Right atrium auricular region (tissue), 2 donors: ENCODE measurements at regions not wholly inside any gene's neighbourhood (a gene's known extent, or its start where the extent isn't known, plus 50 kb on each side); places are given as distances from the start of the nearest gene placed in this dataset.
"Not testable (repeated sequence)": the region's sequence is repeated elsewhere in the genome, so short reads cannot be mapped to it uniquely, and the experiment has no call there.

Source experiments
- DNase-seq: peaks from one replicate; pipeline ENCODE4 v3.0.0-alpha.2; 2019; ENCODE audit warnings: low spot score
- H3K27ac ChIP-seq, 2 donors: fragments of 200-600 bp; sonication (generic); 1 replicate in 1 of 2; 2 replicates in 1 of 2; pipeline ENCODE4 v1.5.1; 2016 to 2019
- H3K27me3 ChIP-seq, 2 donors: fragments of 200-600 bp; sonication (generic); one replicate each; pipeline versions ENCODE4 v1.5.1 to v1.6.0; 2017 to 2019
- H3K36me3 ChIP-seq: fragments of 200-600 bp; sonication (generic); one replicate; pipeline ENCODE4 v1.5.1; 2016
- H3K4me1 ChIP-seq, 2 donors: fragments of 200-600 bp; sonication (generic); one replicate each; pipeline versions ENCODE4 v1.5.1 to v1.6.0; 2017 to 2019
- H3K4me3 ChIP-seq, 2 donors: fragments of 200-600 bp; sonication (generic); 1 replicate in 1 of 2; 2 replicates in 1 of 2; pipeline ENCODE4 v1.5.1; 2017 to 2019; ENCODE audit warnings: mild to moderate bottlenecking in 1 of 2, moderate library complexity in 1 of 2
- H3K9me3 ChIP-seq, 2 donors: fragments of 200-600 bp; sonication (generic); one replicate each; pipeline ENCODE4 v1.5.1; 2019
- TF ChIP-seq, protein P1 (sequence below), 2 donors: fragments of 200-600 bp; sonication (generic); IDR thresholded peaks; one replicate each; pipeline ENCODE4 v1.5.1; 2019; ENCODE audit warnings: antibody characterized with exemption in 2 of 2

DNA sequence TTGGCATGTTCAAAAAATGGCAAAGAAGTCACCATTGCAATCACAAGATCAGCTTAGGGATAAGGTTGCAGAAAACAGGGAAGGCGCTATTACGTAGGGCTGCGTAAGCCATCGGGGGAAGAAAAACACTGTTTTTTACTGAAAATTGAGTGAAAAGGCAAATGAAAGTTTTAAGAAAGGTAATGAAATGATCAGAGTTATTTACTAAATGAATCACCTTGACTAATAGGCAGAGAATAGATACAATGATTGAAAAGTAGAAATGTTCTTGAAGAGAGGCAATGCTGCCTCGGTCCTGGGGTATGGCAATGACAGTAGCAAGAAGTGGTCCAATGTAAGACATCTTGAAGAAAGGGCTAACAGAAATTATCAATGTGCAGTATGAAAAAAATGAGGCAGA, 1227.8 kb upstream of the ZEB2 start:
- H3K9me3 ChIP-seq, result no peaks in the 10 kb centered on the region
- H3K27me3 ChIP-seq, result no peaks in the 10 kb centered on the region
- H3K27ac ChIP-seq, result no peak overlapping the region
- no peaks in the 10 kb centered on the region for H3K36me3 ChIP-seq
- TF ChIP-seq, protein P1, sequence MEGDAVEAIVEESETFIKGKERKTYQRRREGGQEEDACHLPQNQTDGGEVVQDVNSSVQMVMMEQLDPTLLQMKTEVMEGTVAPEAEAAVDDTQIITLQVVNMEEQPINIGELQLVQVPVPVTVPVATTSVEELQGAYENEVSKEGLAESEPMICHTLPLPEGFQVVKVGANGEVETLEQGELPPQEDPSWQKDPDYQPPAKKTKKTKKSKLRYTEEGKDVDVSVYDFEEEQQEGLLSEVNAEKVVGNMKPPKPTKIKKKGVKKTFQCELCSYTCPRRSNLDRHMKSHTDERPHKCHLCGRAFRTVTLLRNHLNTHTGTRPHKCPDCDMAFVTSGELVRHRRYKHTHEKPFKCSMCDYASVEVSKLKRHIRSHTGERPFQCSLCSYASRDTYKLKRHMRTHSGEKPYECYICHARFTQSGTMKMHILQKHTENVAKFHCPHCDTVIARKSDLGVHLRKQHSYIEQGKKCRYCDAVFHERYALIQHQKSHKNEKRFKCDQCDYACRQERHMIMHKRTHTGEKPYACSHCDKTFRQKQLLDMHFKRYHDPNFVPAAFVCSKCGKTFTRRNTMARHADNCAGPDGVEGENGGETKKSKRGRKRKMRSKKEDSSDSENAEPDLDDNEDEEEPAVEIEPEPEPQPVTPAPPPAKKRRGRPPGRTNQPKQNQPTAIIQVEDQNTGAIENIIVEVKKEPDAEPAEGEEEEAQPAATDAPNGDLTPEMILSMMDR (IDR thresholded peaks at IDR 0.05), result no peak
- no peak for DNase-seq
- H3K4me1 ChIP-seq, result peaks cover 0 to 35% of the 10 kb centered on the region in 2 donors
- H3K4me3 ChIP-seq, result no peak overlapping the region

DNA sequence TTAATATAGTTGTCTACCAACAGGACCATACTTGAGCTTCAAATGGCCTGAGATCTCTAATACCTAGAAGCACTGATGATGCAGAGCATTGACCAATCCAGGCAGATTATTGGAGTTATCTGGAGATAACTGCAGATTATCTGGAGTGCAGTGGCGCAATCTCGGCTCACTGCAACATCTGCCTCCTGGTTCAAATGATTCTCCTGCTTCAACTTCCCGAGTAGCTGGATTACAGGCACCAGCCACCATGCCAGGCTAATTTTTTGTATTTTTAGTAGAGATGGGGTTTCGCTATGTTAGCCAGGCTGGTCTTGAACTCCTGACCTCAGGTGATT, 1225.4 kb upstream of the ZEB2 start:
- H3K27ac ChIP-seq, DNase-seq, H3K9me3 ChIP-seq, H3K36me3 ChIP-seq, H3K4me3 ChIP-seq, H3K27me3 ChIP-seq: not testable (repeated sequence)
- peaks cover 0 to 12% of the 10 kb centered on the region in 2 donors for H3K4me1 ChIP-seq

DNA sequence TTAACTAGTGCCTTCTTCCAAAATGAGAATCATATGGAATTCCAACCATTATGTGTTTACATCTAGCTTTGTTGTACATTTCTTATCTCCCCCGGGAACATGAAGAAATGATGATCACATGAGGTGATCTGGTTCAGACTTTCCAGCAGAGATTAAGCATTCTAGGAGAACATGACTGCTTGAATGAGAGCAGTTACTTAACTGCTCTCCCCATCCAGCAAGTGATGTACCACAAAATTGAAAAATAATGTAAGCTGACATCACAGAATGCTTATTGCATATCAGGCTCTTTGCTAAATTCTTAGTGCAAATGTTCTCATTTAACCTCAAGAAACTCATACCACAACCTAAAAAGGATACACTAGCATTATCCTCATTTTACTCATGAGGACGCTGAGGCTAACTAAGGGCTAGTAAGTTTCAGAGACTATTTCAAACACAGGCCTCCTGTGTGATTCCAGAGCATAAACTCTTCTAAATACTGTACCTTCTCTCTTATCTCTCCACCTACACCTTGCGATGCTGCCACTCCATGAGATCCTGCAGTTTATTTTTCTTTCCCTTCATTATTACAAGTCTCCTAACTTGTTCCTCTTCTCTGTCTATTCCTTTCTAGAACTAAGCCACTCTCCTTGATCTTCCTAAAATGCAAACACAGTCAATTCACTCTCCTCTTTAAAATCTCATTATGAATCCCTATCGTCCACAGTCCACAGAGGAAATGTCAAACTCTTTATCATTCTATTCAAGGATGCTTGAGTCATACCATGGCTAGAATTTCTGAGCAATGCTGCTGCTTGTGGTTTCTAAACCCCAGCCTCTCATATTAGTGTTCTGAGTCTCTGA, 1224.8 kb upstream of the ZEB2 start:
- TF ChIP-seq, protein P1 (IDR thresholded peaks at IDR 0.05), result no peak
- H3K27me3 ChIP-seq, result no peaks in the 10 kb centered on the region
- H3K9me3 ChIP-seq, result no peaks in the 10 kb centered on the region
- H3K36me3 ChIP-seq, result no peaks in the 10 kb centered on the region
- H3K4me1 ChIP-seq, result peaks cover 0 to 7% of the 10 kb centered on the region in 2 donors
- no peak overlapping the region for H3K27ac ChIP-seq
- no peak overlapping the region for H3K4me3 ChIP-seq
- DNase-seq, result no peak

DNA sequence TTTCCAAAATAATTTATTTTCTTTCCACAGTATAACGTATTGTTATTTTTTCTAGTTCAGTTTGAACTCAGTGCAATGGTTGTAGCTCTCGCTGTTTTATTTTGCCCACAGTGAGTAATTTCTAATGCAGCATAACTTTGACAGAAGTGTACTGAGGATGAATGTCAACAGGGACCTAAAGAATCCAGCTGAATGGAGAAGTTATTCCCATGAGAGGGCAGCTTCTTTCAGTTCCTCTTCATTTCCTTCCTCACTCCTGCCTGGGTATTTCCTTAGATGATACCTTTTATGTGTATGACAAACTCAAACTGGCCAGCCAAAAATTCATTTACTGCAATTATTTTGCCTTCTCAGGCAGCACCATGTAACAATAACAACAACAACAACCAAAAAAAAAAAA, 1223.1 kb upstream of the ZEB2 start:
- H3K4me3 ChIP-seq, result no peak overlapping the region
- H3K9me3 ChIP-seq, result no peaks in the 10 kb centered on the region
- TF ChIP-seq, protein P1 (IDR thresholded peaks at IDR 0.05), result no peak
- H3K27me3 ChIP-seq, result no peaks in the 10 kb centered on the region
- H3K36me3 ChIP-seq, result no peaks in the 10 kb centered on the region
- no peak for DNase-seq
- H3K4me1 ChIP-seq, result no peaks in the 10 kb centered on the region
- H3K27ac ChIP-seq, result no peak overlapping the region

DNA sequence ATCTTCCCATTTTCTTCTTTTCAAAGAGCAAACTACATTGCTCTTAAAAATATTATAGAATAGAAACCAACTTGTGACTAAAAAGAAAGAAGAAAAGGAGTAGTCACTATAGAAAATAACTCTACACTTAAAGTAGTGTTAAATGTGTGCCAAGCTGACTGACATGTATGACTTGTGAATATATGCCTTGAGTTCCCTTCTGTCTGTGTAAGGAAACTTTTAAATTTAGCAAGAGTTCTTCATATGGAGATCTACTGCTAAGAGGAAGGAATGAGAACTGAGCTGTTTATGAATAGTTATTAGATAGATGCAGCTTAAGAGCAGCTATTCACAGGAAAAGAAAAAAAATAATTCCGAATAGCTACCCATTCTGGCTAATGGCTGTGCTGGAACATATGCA, 1221.7 kb upstream of the ZEB2 start:
- no peak for DNase-seq
- Histone ChIP-seq H3K27me3 (no peaks in the 10 kb centered on the region), H3K4me3 (no peak overlapping the region), H3K27ac (no peak overlapping the region), H3K9me3 (no peaks in the 10 kb centered on the region), H3K4me1 (no peaks in the 10 kb centered on the region), H3K36me3 (no peaks in the 10 kb centered on the region)
- TF ChIP-seq, protein P1 (IDR thresholded peaks at IDR 0.05), result no peak

DNA sequence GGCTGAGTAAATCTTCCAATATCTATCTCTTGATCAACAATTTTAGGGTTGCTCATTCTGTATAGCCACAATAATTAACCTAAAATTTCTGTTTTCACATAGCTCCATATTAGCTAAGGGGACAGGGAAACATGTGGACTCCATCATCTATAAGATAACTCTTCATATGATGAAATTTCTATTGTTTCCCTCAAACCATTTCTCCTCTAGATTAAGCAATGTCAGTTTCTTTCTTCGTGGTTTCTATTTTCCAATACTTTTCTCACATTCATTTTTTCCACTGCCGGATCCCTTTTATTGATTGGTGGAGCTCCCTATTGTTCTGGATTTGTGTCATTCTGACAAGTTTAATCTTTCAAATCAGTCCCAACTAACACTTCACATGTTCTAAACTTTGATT, 1221.3 kb upstream of the ZEB2 start:
- H3K27me3 ChIP-seq, result no peaks in the 10 kb centered on the region
- TF ChIP-seq, protein P1 (IDR thresholded peaks at IDR 0.05), result no peak
- no peak for DNase-seq
- no peak overlapping the region for H3K27ac ChIP-seq
- no peaks in the 10 kb centered on the region for H3K9me3 ChIP-seq
- no peak overlapping the region for H3K4me3 ChIP-seq
- H3K4me1 ChIP-seq, result no peaks in the 10 kb centered on the region
- no peaks in the 10 kb centered on the region for H3K36me3 ChIP-seq
